MCF 10A (cell line): ENCODE measurements at regions not wholly inside any gene's neighbourhood (a gene's known extent, or its start where the extent isn't known, plus 50 kb on each side); places are given as distances from the start of the nearest gene placed in this dataset.

Source experiments
- BruUV-seq: library from RNA; stranded (reverse); fragments of 400-500 nt; replicated peaks from 2 replicates; lab custom pipeline; 2021; lab: Mats Ljungman, UMichigan
- CTCF ChIA-PET: fragments of 300-600 bp; sonication (Branson Sonifier 250); formaldehyde crosslinking; extraction: SDS; loops from one replicate; lab custom pipeline; 2021; ENCODE audit warnings: antibody characterized with exemption, inconsistent platforms; lab: Yijun Ruan, JAX
- POLR2A ChIA-PET: fragments of 300-600, 350-650 bp; sonication (Branson Sonifier 250); formaldehyde crosslinking; extraction: SDS; loops from one replicate; lab custom pipeline; 2020; ENCODE audit warnings: antibody characterized with exemption, inconsistent platforms; lab: Yijun Ruan, JAX
- DNase-seq: peaks from one replicate; pipeline ENCODE4 v3.0.0-alpha.2; 2018; ENCODE audit not compliant: unreplicated experiment
- H3K27ac Mint-ChIP-seq: one replicate; pipeline ENCODE4 v1.8.0; 2022; ENCODE audit warnings: mild to moderate bottlenecking, low read depth, mixed read lengths; ENCODE audit not compliant: unreplicated experiment
- H3K27me3 Mint-ChIP-seq: one replicate; pipeline ENCODE4 v1.8.0; 2022; ENCODE audit warnings: mixed read lengths; ENCODE audit not compliant: insufficient read depth, unreplicated experiment
- H3K36me3 Mint-ChIP-seq: one replicate; pipeline ENCODE4 v1.8.0; 2022; ENCODE audit warnings: mild to moderate bottlenecking, moderate library complexity, mixed read lengths; ENCODE audit not compliant: insufficient read depth, unreplicated experiment
- H3K4me1 Mint-ChIP-seq: one replicate; pipeline ENCODE4 v1.8.0; 2022; ENCODE audit warnings: mixed read lengths; ENCODE audit not compliant: insufficient read depth, unreplicated experiment
- H3K4me3 Mint-ChIP-seq: one replicate; pipeline ENCODE4 v1.8.0; 2022; ENCODE audit warnings: mild to moderate bottlenecking, moderate library complexity, mixed read lengths; ENCODE audit not compliant: unreplicated experiment
- H3K9me3 Mint-ChIP-seq: one replicate; pipeline ENCODE4 v1.8.0; 2022; ENCODE audit warnings: mixed read lengths; ENCODE audit not compliant: unreplicated experiment
- intact Hi-C: fragments of 100-400 bp; cut with micrococcal nuclease; formaldehyde crosslinking; loops from 2 replicates; pipeline ENCODE4 v1.14.1; 2022
- TF ChIP-seq, protein P1 (sequence below): fragments of 200-600 bp; IDR thresholded peaks from one replicate; pipeline ENCODE4 v1.8.0; 2022; ENCODE audit warnings: antibody characterized with exemption, mild to moderate bottlenecking; ENCODE audit not compliant: unreplicated experiment

GRCh38 chr10:15457382-15457781 is 86.3 kb upstream of the FAM171A1 start:
- H3K9me3 Mint-ChIP-seq, result no peaks in the 10 kb centered on the region
- ChIA-PET POLR2A (no interaction called here), CTCF (no interaction called here)
- intact Hi-C loops, result no loop called here
- no peak overlapping the region for H3K4me3 Mint-ChIP-seq
- no peak for DNase-seq
- no peaks in the 10 kb centered on the region for H3K4me1 Mint-ChIP-seq
- no peak overlapping the region for H3K27ac Mint-ChIP-seq
- TF ChIP-seq, protein P1, sequence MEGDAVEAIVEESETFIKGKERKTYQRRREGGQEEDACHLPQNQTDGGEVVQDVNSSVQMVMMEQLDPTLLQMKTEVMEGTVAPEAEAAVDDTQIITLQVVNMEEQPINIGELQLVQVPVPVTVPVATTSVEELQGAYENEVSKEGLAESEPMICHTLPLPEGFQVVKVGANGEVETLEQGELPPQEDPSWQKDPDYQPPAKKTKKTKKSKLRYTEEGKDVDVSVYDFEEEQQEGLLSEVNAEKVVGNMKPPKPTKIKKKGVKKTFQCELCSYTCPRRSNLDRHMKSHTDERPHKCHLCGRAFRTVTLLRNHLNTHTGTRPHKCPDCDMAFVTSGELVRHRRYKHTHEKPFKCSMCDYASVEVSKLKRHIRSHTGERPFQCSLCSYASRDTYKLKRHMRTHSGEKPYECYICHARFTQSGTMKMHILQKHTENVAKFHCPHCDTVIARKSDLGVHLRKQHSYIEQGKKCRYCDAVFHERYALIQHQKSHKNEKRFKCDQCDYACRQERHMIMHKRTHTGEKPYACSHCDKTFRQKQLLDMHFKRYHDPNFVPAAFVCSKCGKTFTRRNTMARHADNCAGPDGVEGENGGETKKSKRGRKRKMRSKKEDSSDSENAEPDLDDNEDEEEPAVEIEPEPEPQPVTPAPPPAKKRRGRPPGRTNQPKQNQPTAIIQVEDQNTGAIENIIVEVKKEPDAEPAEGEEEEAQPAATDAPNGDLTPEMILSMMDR, result no peak
- peaks cover 46% of the 10 kb centered on the region for H3K27me3 Mint-ChIP-seq
- BruUV-seq, result no TSS peak
- H3K36me3 Mint-ChIP-seq, result no peaks in the 10 kb centered on the region

DNA sequence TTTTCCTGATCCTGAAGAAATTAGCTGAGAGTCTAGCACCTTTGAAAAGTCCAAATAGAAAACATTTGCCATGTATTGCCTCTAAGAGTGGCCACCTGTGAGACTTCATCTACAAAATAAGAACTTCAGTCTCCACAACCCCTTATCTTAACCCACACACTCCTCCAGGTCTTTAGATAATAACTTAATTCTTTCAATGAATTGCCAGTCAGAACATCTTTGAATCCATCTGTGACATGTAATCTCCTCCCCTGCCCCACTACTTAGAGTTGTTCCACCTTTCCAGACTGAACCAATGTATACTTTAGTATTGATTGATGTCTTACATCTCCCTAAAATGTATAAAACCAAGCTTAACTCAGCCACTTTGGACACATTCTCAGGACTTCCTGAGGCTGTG is 84.4 kb upstream of the FAM171A1 start:
- peaks cover 64% of the 10 kb centered on the region for H3K27me3 Mint-ChIP-seq

DNA sequence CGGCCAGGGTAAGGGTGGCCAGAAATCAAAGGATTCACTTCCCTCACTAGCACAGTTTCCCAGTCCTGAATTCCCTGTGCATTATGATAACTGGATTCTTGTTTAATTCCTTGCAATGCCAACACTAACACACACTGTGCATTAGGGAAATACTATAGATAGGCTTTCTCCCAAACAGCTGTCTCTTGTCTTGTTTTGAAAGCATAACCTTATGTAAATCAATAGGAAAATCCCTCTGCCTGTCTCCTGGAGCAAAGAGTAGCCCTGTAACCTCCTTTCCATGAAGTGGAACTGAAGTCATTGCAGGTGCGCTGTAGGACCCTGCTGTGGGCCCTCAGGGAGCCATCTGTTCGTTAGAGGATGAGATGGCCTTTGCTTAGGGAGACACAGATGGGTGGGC is 82.8 kb upstream of the FAM171A1 start:
- no peaks in the 10 kb centered on the region for H3K9me3 Mint-ChIP-seq
- H3K36me3 Mint-ChIP-seq, result no peaks in the 10 kb centered on the region
- POLR2A ChIA-PET, result no interaction called here
- intact Hi-C loops, result no loop called here
- H3K4me3 Mint-ChIP-seq, result no peak overlapping the region
- no peak overlapping the region for H3K27ac Mint-ChIP-seq
- no TSS peak for BruUV-seq
- CTCF ChIA-PET, result no interaction called here
- no peaks in the 10 kb centered on the region for H3K4me1 Mint-ChIP-seq
- TF ChIP-seq, protein P1, result no peak
- H3K27me3 Mint-ChIP-seq, result peaks cover 59% of the 10 kb centered on the region
- no peak for DNase-seq

More for the DNA sequence above, 84.4 kb upstream of the FAM171A1 start:
- no peaks in the 10 kb centered on the region for H3K36me3 Mint-ChIP-seq
- ChIA-PET POLR2A (no interaction called here), CTCF (interaction anchor here (0.6 kb wide), 1 partner anchor 55 kb away, joined by 3 read pairs; no protein-coding TSS in a partner anchor)
- no TSS peak for BruUV-seq
- DNase-seq, result no peak
- TF ChIP-seq, protein P1, result no peak
- no peaks in the 10 kb centered on the region for H3K4me1 Mint-ChIP-seq
- H3K27ac Mint-ChIP-seq, result no peak overlapping the region
- H3K9me3 Mint-ChIP-seq, result no peaks in the 10 kb centered on the region
- H3K4me3 Mint-ChIP-seq, result no peak overlapping the region
- intact Hi-C loops, result no loop called here

DNA sequence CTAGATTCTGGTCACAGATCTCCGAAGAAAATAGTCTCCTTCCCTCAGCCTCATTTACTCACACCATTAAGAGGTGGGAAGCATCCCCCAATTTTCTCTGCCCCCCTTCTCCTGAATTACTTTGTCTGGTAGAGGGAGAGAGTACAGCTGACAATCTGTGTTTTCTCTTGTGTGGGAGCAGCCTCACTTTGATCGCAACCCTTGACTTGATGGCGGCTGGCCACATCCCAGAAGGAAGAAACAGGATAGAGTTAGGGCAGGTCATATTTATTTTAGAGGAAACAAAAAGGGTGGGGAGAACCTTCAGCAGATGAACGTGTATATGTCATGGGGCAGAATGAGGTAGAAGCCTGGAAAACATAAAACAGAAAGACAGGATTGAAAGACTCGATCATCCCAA is 82.4 kb upstream of the FAM171A1 start:
- no peak overlapping the region for H3K4me3 Mint-ChIP-seq
- H3K27ac Mint-ChIP-seq, result no peak overlapping the region
- H3K9me3 Mint-ChIP-seq, result no peaks in the 10 kb centered on the region
- H3K27me3 Mint-ChIP-seq, result peaks cover 59% of the 10 kb centered on the region
- H3K36me3 Mint-ChIP-seq, result no peaks in the 10 kb centered on the region
- ChIA-PET CTCF (no interaction called here), POLR2A (no interaction called here)
- no peak for DNase-seq
- TF ChIP-seq, protein P1, result no peak
- no TSS peak for BruUV-seq
- no peaks in the 10 kb centered on the region for H3K4me1 Mint-ChIP-seq
- intact Hi-C loops, result no loop called here
